H9 (cell line): ENCODE measurements at regions not wholly inside any gene's neighbourhood (a gene's known extent, or its start where the extent isn't known, plus 50 kb on each side); places are given as distances from the start of the nearest gene placed in this dataset.
A peak's percentile ranks its signal among the peaks of the same experiment; 100 is the strongest.

Experiments
- DNase-seq: peaks from one replicate; pipeline ENCODE4 v3.0.0-alpha.2; 2017
- H2AFZ ChIP-seq: one replicate; pipeline ENCODE4 v1.6.1; 2013; ENCODE audit warnings: mild to moderate bottlenecking, low read length, control low read depth, moderate library complexity
- H2AK5ac ChIP-seq: 2 replicates; pipeline ENCODE4 v1.6.1; 2013; ENCODE audit warnings: low read length, control low read depth, mixed read lengths; ENCODE audit not compliant: insufficient read length
- H2BK120ac ChIP-seq: one replicate; pipeline ENCODE4 v1.6.1; 2013; ENCODE audit warnings: low read depth, mild to moderate bottlenecking, low read length, control low read depth, inconsistent platforms; ENCODE audit not compliant: poor library complexity, severe bottlenecking
- H2BK12ac ChIP-seq: 2 replicates; pipeline ENCODE4 v1.6.1; 2013; ENCODE audit warnings: low read length, control low read depth, mixed read lengths, low read depth; ENCODE audit not compliant: insufficient read length
- H2BK15ac ChIP-seq: 2 replicates; pipeline ENCODE4 v1.6.1; 2013; ENCODE audit warnings: low read depth, low read length, control low read depth
- H2BK20ac ChIP-seq: one replicate; pipeline ENCODE4 v1.6.1; 2013; ENCODE audit warnings: low read depth, mild to moderate bottlenecking, low read length, control low read depth, inconsistent platforms; ENCODE audit not compliant: poor library complexity, severe bottlenecking
- H2BK5ac ChIP-seq: 2 replicates; pipeline ENCODE4 v1.6.1; 2013; ENCODE audit warnings: low read length, control low read depth, mixed read lengths; ENCODE audit not compliant: insufficient read length
- H3K14ac ChIP-seq: 2 replicates; pipeline ENCODE4 v1.6.1; 2013; ENCODE audit warnings: low read length, control low read depth; ENCODE audit not compliant: insufficient read depth
- H3K18ac ChIP-seq: 2 replicates; pipeline ENCODE4 v1.6.1; 2013; ENCODE audit warnings: low read depth, mild to moderate bottlenecking, mixed read lengths, low read length, control low read depth; ENCODE audit not compliant: insufficient read length
- H3K23ac ChIP-seq: 2 replicates; pipeline ENCODE4 v1.6.1; 2013; ENCODE audit warnings: low read length, control low read depth, mixed read lengths, low read depth; ENCODE audit not compliant: insufficient read length
- H3K23me2 ChIP-seq: 2 replicates; pipeline ENCODE4 v1.6.1; 2013; ENCODE audit warnings: low read depth, mild to moderate bottlenecking, mixed read lengths, low read length, control low read depth; ENCODE audit not compliant: insufficient read length, poor library complexity, severe bottlenecking
- H3K27ac ChIP-seq: 2 replicates; pipeline ENCODE4 v1.5.1; 2013; ENCODE audit warnings: low read length, control low read depth, mixed read lengths, low read depth; ENCODE audit not compliant: insufficient read length
- H3K27me3 ChIP-seq: 2 replicates; pipeline ENCODE4 v1.6.1; 2013; ENCODE audit warnings: low read length, control low read depth, inconsistent platforms; ENCODE audit not compliant: insufficient read depth
- H3K4ac ChIP-seq: 2 replicates; pipeline ENCODE4 v1.6.1; 2013; ENCODE audit warnings: low read depth, mild to moderate bottlenecking, control low read depth, inconsistent platforms, low read length, moderate library complexity
- H3K4me1 ChIP-seq: 2 replicates; pipeline ENCODE4 v1.6.1; 2013; ENCODE audit warnings: low read length, control low read depth, inconsistent platforms; ENCODE audit not compliant: insufficient read depth
- H3K4me2 ChIP-seq: 2 replicates; pipeline ENCODE4 v1.6.1; 2013; ENCODE audit warnings: low read length, control low read depth, mixed read lengths; ENCODE audit not compliant: insufficient read length, insufficient read depth
- H3K56ac ChIP-seq: 2 replicates; pipeline ENCODE4 v1.6.1; 2013; ENCODE audit warnings: low read depth, mild to moderate bottlenecking, mixed read lengths, low read length, control low read depth; ENCODE audit not compliant: insufficient read length
- H3K79me1 ChIP-seq: 2 replicates; pipeline ENCODE4 v1.6.1; 2013; ENCODE audit warnings: low read depth, mild to moderate bottlenecking, moderate library complexity, low read length, control low read depth, inconsistent platforms; ENCODE audit not compliant: insufficient read depth, poor library complexity, severe bottlenecking
- H3K79me2 ChIP-seq: 2 replicates; pipeline ENCODE4 v1.6.1; 2013; ENCODE audit warnings: low read length, control low read depth, inconsistent platforms; ENCODE audit not compliant: insufficient read depth
- H3K9ac ChIP-seq: 2 replicates; pipeline ENCODE4 v1.6.1; 2013; ENCODE audit warnings: low read length, control low read depth, mixed read lengths; ENCODE audit not compliant: insufficient read length; ENCODE audit errors: extremely low read depth
- H3K9me3 ChIP-seq: one replicate; pipeline ENCODE4 v1.6.1; 2013; ENCODE audit warnings: low read depth, low read length, inconsistent platforms; ENCODE audit not compliant: control insufficient read depth
- H3T11ph ChIP-seq: one replicate; pipeline ENCODE4 v1.6.1; 2013; ENCODE audit warnings: mild to moderate bottlenecking, low read length, control low read depth, inconsistent platforms
- H4K20me1 ChIP-seq: one replicate; pipeline ENCODE4 v1.6.1; 2013; ENCODE audit not compliant: control insufficient read depth, insufficient read length, insufficient read depth
- H4K5ac ChIP-seq: 2 replicates; pipeline ENCODE4 v1.6.1; 2013; ENCODE audit warnings: low read depth, mild to moderate bottlenecking, mixed read lengths, low read length, control low read depth; ENCODE audit not compliant: insufficient read length
- H4K8ac ChIP-seq: replicated peaks from 2 replicates; pipeline ENCODE4 v1.6.1; 2013; ENCODE audit warnings: low read length, control low read depth, mixed read lengths, low read depth; ENCODE audit not compliant: insufficient read length
- H4K91ac ChIP-seq: 2 replicates; pipeline ENCODE4 v1.6.1; 2013; ENCODE audit warnings: low read depth, mild to moderate bottlenecking, moderate library complexity, mixed read lengths, low read length, control low read depth; ENCODE audit not compliant: insufficient read length
- H3K27ac Mint-ChIP-seq, 3 experiments: 2 replicates in 2 of 3; 3 replicates in 1 of 3; pipeline ENCODE4 v1.8.0; 2020 to 2021; ENCODE audit warnings: mixed read lengths in 3 of 3, mild to moderate bottlenecking in 1 of 3, moderate library complexity in 1 of 3
- H3K27me3 Mint-ChIP-seq: 2 replicates; pipeline ENCODE4 v1.8.0; 2021; ENCODE audit warnings: low read depth, mild to moderate bottlenecking, moderate library complexity, mixed read lengths
- H3K36me3 Mint-ChIP-seq, 3 experiments: 2 replicates in 2 of 3; 3 replicates in 1 of 3; pipeline ENCODE4 v1.8.0; 2020 to 2021; ENCODE audit warnings: low read depth in 3 of 3, mixed read lengths in 3 of 3; ENCODE audit not compliant: insufficient read depth in 1 of 3
- H3K4me1 Mint-ChIP-seq, 2 experiments: 2 replicates each; pipeline ENCODE4 v1.8.0; 2020; ENCODE audit warnings: mixed read lengths in 2 of 2
- H3K4me3 Mint-ChIP-seq, 2 experiments: 2 replicates in 1 of 2; 3 replicates in 1 of 2; pipeline ENCODE4 v1.8.0; 2020 to 2021; ENCODE audit warnings: mild to moderate bottlenecking in 2 of 2, mixed read lengths in 2 of 2, moderate library complexity in 1 of 2
- H3K9me3 Mint-ChIP-seq, 2 experiments: 2 replicates in 1 of 2; 3 replicates in 1 of 2; pipeline ENCODE4 v1.8.0; 2020; ENCODE audit warnings: mild to moderate bottlenecking in 2 of 2, mixed read lengths in 2 of 2, moderate library complexity in 1 of 2
- CTCF ChIP-seq: fragments of 200-600 bp; sonication (generic); conservative IDR thresholded peaks from 3 replicates; pipeline ENCODE4 v1.8.0; 2021; ENCODE audit warnings: antibody characterized with exemption, mild to moderate bottlenecking
- WGBS: extraction: QIAGEN DNeasy Blood & Tissue Kit; methylation state at CpG from one replicate; pipeline ENCODE4 v1.1.7; 2013; ENCODE audit warnings: missing lambda C conversion rate, low lambda C conversion rate, mixed read lengths; ENCODE audit not compliant: insufficient read length; ENCODE audit errors: extremely low coverage; 5-methylcytosine and 5-hydroxymethylcytosine counted together

- H3K27me3 Mint-ChIP-seq, result no peaks in the 10 kb centered on the region
- Histone ChIP-seq H3K23me2 (no peaks in the 10 kb centered on the region), H3K14ac (no peak overlapping the region), H3K23ac (no peak overlapping the region), H4K5ac (no peak overlapping the region), H4K8ac (no peak overlapping the region), H2BK20ac (no peak overlapping the region), H4K20me1 (no peaks in the 10 kb centered on the region), H3K9ac (no peak overlapping the region), H2AFZ (peak overlapping the region; percentile 56), H3K56ac (no peak overlapping the region), H2AK5ac (no peak overlapping the region), H2BK120ac (no peak overlapping the region), H3T11ph (no peak overlapping the region), H2BK5ac (no peak overlapping the region), H3K4me2 (no peak overlapping the region), H3K27me3 (no peaks in the 10 kb centered on the region), H2BK12ac (no peak overlapping the region), H2BK15ac (no peak overlapping the region), H4K91ac (no peak overlapping the region), H3K18ac (no peak overlapping the region), H3K79me1 (no peaks in the 10 kb centered on the region), H3K9me3 (no peaks in the 10 kb centered on the region), H3K4ac (no peak overlapping the region), H3K4me1 (peaks cover 3% of the 10 kb centered on the region; the same call in 1 of the 2 replicates), H3K27ac (no peak overlapping the region), H3K79me2 (no peaks in the 10 kb centered on the region)
- no CpG with 5 or more reads among the region's 2 CpGs for WGBS
- TF ChIP-seq CTCF, result no peak
- H3K4me1 Mint-ChIP-seq, result peaks cover 16 to 18% of the 10 kb centered on the region in 2 experiments
- peaks cover 0 to 2% of the 10 kb centered on the region in 2 experiments; a peak in 1 of 5 replicates for H3K9me3 Mint-ChIP-seq
- H3K4me3 Mint-ChIP-seq, result no peak overlapping the region
- DNase-seq, result no peak
- H3K27ac Mint-ChIP-seq, result peak overlapping the region in 1 of 3 experiments; percentile 37; a peak in 2 of 7 replicates
- no peaks in the 10 kb centered on the region for H3K36me3 Mint-ChIP-seq
These were observed 719.8 kb upstream of the ADGRL4 start for GRCh38 chr1:79726321-79726720.
